PFSK-1 (cell line): ENCODE measurements at regions not wholly inside any gene's neighbourhood (a gene's known extent, or its start where the extent isn't known, plus 50 kb on each side); places are given as distances from the start of the nearest gene placed in this dataset.

Source experiments
- FOXP2 ChIP-seq: optimal IDR thresholded peaks from 2 replicates; pipeline ENCODE3; 2011; ENCODE audit warnings: borderline replicate concordance, control low read depth, inconsistent platforms; ENCODE audit not compliant: insufficient read depth; ENCODE audit errors: extremely low read length, extremely low read depth
- POLR2AphosphoS5 ChIP-seq: IDR thresholded peaks from 2 replicates; pipeline ENCODE4 v1.6.1; 2012; ENCODE audit warnings: low read depth, mild to moderate bottlenecking, control low read depth, low read length, moderate library complexity
- REST ChIP-seq, 2 experiments: IDR thresholded peaks; 2 replicates each; pipeline versions ENCODE4 v1.6.1 to v1.8.0; 2011 to 2012; ENCODE audit warnings: low read depth in 2 of 2, low read length in 2 of 2, control low read depth in 1 of 2, inconsistent platforms in 1 of 2, mild to moderate bottlenecking in 1 of 2, moderate library complexity in 1 of 2; ENCODE audit not compliant: insufficient read depth in 1 of 2
- SIN3A ChIP-seq: IDR thresholded peaks from 2 replicates; pipeline ENCODE4 v1.6.1; 2012; ENCODE audit warnings: mild to moderate bottlenecking, low read length, moderate library complexity, borderline replicate concordance; ENCODE audit not compliant: insufficient read depth
- TAF1 ChIP-seq: IDR thresholded peaks from 2 replicates; pipeline ENCODE4 v1.6.1; 2012; ENCODE audit warnings: low read length, control low read depth, borderline replicate concordance; ENCODE audit not compliant: insufficient read depth

DNA sequence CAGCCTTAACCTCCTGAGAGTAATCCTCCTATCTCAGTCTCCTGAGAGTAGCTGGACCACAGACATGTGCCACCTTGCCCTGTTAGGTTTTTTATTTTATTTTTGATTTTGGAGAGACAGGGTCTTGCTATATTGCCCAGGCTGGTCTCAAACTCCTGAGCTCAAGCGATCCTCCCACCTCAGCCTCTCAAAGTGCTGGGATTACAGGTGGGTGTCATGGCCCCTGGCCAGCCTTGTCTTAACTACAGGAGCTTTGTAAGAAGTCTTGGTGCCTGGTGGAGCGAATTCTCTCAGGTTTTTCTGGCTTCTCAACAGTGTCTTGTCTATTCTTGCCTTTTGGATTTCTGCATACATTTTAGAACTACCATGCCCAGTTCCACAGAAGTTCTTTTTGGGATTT lies 546.4 kb downstream of the TBC1D22A start:
- TF ChIP-seq TAF1 (no peak), POLR2AphosphoS5 (no peak), SIN3A (no peak), FOXP2 (no peak), REST (IDR thresholded peaks at IDR 0.05; ENCODE audit: insufficient read depth in 1 of 2, low read depth in 2 of 2, low read length in 2 of 2) (no peak)

DNA sequence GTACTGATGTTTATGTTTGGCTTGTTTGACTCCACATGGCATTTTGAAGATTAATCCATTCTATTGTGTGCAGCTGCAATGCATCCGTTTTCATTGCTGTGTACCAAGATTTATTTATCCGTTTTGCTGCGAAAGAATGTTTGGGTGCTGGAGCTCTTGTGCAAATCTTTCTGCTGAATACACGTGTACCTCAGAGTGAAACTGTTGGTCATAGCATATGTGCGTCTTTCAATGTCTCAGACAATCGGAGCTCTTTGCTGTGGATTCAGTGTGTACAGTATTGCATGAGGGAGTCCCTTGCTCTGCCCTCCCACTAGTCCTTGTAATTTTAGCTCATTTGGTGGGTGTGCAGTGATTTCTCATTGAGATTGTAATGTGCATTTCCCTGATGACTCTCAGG lies 545.4 kb downstream of the TBC1D22A start:
- TF ChIP-seq SIN3A (no peak), REST (IDR thresholded peaks at IDR 0.05; ENCODE audit: insufficient read depth in 1 of 2, low read depth in 2 of 2, low read length in 2 of 2) (no peak), POLR2AphosphoS5 (no peak), TAF1 (no peak), FOXP2 (no peak)

DNA sequence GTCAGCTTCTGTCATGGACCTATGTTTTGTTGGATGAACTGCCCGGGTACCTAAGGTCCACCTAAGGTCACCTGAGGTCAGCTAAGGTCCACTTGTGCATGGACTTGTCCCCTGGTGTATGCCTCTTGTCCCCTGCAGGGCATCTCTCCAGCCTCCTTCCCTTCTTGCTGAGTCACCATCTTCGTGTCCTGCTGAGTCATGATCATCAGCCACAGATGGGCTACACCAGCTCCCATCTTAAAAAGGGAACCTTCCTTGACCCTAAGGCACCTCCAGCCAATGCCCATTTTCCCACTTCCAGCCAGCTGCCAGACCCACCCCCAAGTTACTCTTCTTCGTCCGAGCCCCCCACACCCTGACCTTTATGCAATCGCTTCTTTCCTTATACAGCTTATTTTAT lies 544.9 kb downstream of the TBC1D22A start:
- TF ChIP-seq TAF1 (no peak), FOXP2 (no peak), POLR2AphosphoS5 (no peak), REST (IDR thresholded peaks at IDR 0.05; ENCODE audit: insufficient read depth in 1 of 2, low read depth in 2 of 2, low read length in 2 of 2) (no peak), SIN3A (no peak)

DNA sequence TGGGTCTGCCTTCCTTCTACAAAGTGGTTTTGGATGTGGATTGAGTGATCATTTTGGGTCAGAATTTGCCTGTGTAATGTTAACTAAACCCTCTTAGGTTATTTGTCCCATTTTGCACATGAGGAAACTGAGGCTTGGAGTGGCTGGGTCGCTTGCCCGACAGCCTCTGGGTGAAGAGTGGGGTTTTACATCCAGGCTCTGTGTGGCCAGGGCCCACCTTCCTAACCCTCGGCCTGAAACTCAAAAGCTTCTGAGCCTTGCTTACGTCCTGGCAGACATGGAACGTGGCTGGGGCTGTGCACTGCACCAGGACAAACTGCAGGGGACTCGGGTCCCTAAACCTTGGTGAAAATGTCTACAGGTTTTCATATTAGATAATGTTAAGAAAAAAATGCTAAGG lies 542.4 kb downstream of the TBC1D22A start:
- TF ChIP-seq TAF1 (no peak), REST (IDR thresholded peaks at IDR 0.05; ENCODE audit: insufficient read depth in 1 of 2, low read depth in 2 of 2, low read length in 2 of 2) (no peak), FOXP2 (no peak), POLR2AphosphoS5 (no peak), SIN3A (no peak)
